ENCODE measurements at regions not wholly inside any gene's neighbourhood (a gene's known extent, or its start where the extent isn't known, plus 50 kb on each side); places are given as distances from the start of the nearest gene placed in this dataset.
A peak's percentile ranks its signal among the peaks of the same experiment; 100 is the strongest.

- DNase-seq (ENCODE audit: low read depth) = no peak
- H3K4me3 ChIP-seq (ENCODE audit: low read depth, low read length) = no peak overlapping the region
- H3K27me3 ChIP-seq (ENCODE audit: control insufficient read depth, insufficient read depth, low read length) = no peaks in the 10 kb centered on the region
- no peak for TF ChIP-seq CTCF (IDR thresholded peaks at IDR 0.05; ENCODE audit: insufficient read depth, low read length, poor library complexity, severe bottlenecking)
- H3K36me3 ChIP-seq (ENCODE audit: control insufficient read depth, insufficient read depth, low read length) = no peaks in the 10 kb centered on the region
Observed at GRCh38 chr5:57842364-57843058, 359.9 kb upstream of the ACTBL2 start.

DNA sequence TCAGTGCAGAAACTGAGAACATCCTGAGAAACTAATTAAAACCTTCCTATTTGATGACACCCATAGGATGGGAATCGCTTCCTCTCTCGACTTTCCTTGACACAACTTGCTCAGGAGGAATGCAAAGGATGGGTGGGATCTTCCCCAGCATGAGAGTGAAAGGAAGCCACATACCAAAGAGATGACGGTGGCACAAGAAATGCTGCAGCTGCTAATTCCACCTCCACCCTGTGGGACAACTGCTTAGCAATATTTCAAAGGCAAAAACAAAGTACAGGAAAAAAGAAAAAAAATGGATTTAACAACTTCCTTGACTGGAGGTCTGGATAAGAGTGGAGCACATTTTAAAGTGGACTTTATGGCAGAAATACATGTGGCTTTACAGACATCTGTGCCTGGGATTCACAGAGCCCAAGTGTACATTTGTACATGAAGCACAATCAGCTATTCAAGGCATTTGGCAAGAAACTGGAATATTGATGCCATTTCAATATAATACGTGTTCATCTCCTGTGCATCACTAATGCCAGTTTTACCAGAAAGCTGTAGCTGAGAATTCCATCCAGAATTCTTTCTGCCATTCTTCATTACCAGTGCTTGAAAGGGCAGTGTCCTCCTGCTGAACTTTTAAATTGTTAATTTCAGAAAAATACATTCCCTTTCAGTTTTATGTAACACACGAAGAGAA lies 359.2 kb upstream of the ACTBL2 start:
- Histone ChIP-seq H3K4me3 (ENCODE audit: low read depth, low read length) (no peak overlapping the region), H3K36me3 (ENCODE audit: control insufficient read depth, insufficient read depth, low read length) (no peaks in the 10 kb centered on the region), H3K27me3 (ENCODE audit: control insufficient read depth, insufficient read depth, low read length) (no peaks in the 10 kb centered on the region)
- no peak for TF ChIP-seq CTCF (IDR thresholded peaks at IDR 0.05; ENCODE audit: insufficient read depth, low read length, poor library complexity, severe bottlenecking)
- peak; percentile 98 for DNase-seq (ENCODE audit: low read depth)

- no peaks in the 10 kb centered on the region for H3K27me3 ChIP-seq (ENCODE audit: control insufficient read depth, insufficient read depth, low read length)
- H3K4me3 ChIP-seq (ENCODE audit: low read depth, low read length) = no peak overlapping the region
- TF ChIP-seq CTCF (IDR thresholded peaks at IDR 0.05; ENCODE audit: insufficient read depth, low read length, poor library complexity, severe bottlenecking) = no peak
- DNase-seq (ENCODE audit: low read depth) = no peak
- H3K36me3 ChIP-seq (ENCODE audit: control insufficient read depth, insufficient read depth, low read length) = no peaks in the 10 kb centered on the region
Observed at GRCh38 chr5:57839437-57840079, 356.9 kb upstream of the ACTBL2 start.

DNA sequence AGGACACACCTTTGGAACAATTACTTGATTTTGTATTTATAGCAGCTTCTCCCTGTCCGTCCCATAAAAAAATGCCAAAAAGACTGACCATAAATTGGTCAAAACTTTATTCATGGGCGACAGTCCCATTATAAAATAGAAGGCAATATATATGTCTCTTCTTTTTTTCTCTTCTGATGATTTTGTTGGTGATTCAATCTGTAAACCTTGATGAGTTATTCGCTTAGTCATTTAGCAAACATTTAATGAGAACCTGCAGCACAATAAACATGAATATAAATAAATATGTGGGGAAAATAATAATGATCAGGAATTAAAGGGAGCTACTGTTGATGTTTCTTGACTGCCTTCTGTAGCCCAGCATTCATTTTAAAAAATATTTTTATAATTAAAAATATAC lies 356.4 kb upstream of the ACTBL2 start:
- DNase-seq (ENCODE audit: low read depth) = no peak
- no peak overlapping the region for H3K4me3 ChIP-seq (ENCODE audit: low read depth, low read length)
- no peaks in the 10 kb centered on the region for H3K27me3 ChIP-seq (ENCODE audit: control insufficient read depth, insufficient read depth, low read length)
- no peak for TF ChIP-seq CTCF (IDR thresholded peaks at IDR 0.05; ENCODE audit: insufficient read depth, low read length, poor library complexity, severe bottlenecking)
- H3K36me3 ChIP-seq (ENCODE audit: control insufficient read depth, insufficient read depth, low read length) = no peaks in the 10 kb centered on the region

GRCh38 chr5:57836921-57837320 lies 354.3 kb upstream of the ACTBL2 start:
- no peaks in the 10 kb centered on the region for H3K27me3 ChIP-seq (ENCODE audit: control insufficient read depth, insufficient read depth, low read length)
- no peak overlapping the region for H3K4me3 ChIP-seq (ENCODE audit: low read depth, low read length)
- H3K36me3 ChIP-seq (ENCODE audit: control insufficient read depth, insufficient read depth, low read length) = no peaks in the 10 kb centered on the region
- no peak for DNase-seq (ENCODE audit: low read depth)
- no peak for TF ChIP-seq CTCF (IDR thresholded peaks at IDR 0.05; ENCODE audit: insufficient read depth, low read length, poor library complexity, severe bottlenecking)
